GM18505 (cell line): ENCODE measurements at regions not wholly inside any gene's neighbourhood (a gene's known extent, or its start where the extent isn't known, plus 50 kb on each side); places are given as distances from the start of the nearest gene placed in this dataset.

Experiments
- ATAC-seq: cut with Tn5 transposase; IDR thresholded peaks from one replicate; pipeline ENCODE4 v1.9.1; 2021; ENCODE audit not compliant: unreplicated experiment
- POLR2A ChIP-seq: IDR thresholded peaks from 4 replicates; pipeline ENCODE4 v1.6.1; 2011; ENCODE audit warnings: borderline replicate concordance; ENCODE audit not compliant: insufficient read depth, insufficient read length; ENCODE audit errors: extremely low read depth

DNA sequence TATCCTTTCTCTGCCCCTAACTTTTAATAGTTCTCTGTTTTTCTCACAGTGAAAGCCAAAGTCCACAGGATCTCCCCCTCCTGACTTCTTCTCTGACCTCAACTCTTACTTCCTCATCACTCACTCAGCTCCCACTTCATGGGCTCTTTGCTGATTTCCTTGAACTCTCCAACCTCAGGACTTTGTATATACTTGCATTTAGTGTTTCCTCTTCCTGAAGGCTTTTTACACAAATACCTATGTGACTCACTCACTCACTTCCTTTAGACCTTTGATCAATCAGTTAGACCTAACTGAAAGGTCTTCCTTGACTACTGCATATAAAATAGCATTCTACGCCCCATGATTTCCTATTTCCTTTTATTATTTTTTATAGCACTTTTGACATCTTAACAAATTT, 233.1 kb upstream of the MEX3C start:
- no peak for TF ChIP-seq POLR2A
- no peak for ATAC-seq

DNA sequence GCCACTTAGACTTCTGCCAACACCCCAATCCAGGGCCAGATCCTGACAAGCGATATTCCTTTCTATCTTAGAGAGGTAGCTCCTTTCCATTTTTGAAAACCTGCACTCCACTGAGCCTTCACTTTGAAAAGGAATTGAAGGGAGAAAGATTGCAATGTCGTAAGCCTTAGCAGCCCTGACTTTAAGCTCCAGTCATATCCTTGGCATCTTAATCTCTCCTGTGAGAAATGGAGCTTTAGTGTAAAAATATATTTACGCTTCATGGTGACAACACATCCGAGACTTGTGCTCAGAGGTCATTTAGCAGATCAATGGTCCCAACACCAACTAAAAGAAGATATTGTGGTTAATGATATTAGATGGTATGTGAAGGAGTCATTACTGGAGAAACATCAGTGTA, 235.8 kb upstream of the MEX3C start:
- no peak for TF ChIP-seq POLR2A
- no peak for ATAC-seq

DNA sequence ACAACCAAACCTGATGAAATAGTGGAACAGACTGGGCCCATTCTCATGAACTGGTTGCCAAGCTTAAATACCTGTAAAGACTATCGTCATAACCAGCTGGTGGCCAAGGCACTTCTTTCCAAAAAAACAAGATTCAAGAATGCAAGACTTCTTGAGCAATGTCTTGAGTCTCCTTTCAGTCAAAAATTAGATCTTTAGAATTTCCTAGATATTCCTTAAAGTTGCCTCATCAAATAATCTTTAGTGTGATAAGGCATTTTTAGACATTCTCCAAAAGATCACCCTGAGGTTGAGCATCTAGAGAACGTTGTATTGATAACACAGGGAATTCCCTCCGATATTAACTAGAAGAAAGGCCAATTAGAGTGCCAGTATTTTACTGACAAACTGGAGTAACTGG, 236.4 kb upstream of the MEX3C start:
- no peak for ATAC-seq
- TF ChIP-seq POLR2A: no peak

DNA sequence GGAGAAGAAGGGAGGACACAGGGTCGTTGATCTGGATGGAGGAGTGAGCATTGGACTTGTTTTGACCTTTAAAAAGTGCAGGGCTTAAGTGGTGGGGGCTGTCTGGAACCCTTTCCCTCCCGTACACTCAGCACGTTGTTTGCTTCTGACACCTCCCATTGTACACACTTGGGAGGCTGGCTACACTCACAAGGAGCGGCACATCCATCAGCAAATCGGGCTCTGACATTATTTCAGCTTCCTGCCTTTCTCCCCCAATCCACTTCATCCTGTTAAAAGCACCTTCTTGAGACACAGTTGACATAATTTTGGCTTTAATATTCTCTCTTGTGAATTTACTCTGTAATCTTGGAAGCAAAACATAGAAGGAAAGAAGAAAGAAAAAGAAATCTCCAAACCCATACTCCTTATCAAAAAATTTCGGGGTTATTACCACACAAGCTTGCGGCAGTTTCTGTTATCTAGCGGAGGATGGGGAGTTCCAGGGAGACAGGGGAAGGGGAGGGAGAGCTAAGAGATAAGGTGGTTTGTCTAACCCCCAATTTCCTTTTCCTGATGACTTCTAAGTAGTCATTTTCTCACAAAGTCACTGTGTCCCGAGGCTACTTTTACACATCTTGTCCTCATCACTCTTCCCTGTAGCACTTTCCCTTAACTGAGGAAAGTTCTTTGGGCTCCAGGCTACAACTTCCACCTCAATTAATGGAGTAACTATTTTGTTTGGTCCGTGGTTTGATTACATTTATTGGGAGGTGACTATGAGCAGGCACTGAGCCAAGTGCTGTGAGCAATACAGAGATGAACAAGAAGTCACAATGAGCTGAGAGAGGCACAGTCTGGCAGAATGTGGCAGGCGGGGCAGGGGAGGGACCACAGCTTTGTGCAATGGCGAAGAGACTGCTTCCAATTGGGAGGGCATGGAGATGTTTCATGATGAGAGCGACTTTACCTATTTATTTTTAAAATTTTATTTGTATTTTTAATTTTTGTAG, 240.1 kb upstream of the MEX3C start:
- ATAC-seq: no peak
- TF ChIP-seq POLR2A: no peak

DNA sequence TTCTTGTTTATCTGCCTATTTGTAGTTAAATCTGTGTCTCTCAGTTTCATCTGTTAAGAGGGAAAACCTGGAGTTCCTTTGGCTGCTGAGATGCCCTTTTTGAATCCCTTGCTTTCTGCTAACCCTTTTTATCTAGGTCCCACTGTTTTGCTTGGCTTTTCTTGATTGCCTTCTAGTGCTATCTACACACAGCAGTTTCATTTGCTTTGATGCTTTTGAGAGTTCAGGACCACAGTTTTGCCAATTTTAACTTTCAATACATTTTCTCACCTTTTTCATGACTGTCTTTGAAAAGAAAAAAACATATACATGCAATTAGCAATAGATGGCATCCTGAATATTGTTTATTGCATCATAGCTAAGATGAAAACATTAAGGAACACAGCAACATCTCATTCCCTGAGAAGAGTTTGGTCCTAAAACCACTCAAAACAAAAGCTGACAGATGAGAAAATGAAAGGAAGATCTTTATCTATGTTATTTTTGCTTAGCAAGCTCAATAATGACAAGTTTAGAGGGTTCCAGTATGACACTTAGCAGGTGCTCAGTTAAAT, 241.4 kb upstream of the MEX3C start:
- ATAC-seq: no peak
- TF ChIP-seq POLR2A: no peak

DNA sequence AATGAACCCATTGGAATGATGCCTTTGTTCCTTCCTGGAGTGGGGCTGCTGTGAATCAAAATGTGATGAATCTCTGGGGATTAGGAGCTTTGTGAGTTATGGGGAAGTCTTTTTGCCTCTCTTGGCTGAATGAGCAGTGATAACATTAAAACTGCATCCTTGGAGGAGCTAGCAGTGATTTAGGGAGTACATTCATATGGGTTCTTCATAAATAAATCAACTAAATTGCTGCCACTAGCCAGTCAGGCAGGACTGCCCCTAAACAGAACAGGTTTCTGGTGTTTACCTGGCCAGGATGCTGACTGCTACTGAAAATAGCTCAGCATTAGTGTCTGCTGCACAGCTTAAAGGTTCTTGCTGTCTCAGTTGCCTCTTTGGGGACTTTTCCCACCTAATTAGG, 244.5 kb upstream of the MEX3C start:
- no peak for TF ChIP-seq POLR2A
- no peak for ATAC-seq

DNA sequence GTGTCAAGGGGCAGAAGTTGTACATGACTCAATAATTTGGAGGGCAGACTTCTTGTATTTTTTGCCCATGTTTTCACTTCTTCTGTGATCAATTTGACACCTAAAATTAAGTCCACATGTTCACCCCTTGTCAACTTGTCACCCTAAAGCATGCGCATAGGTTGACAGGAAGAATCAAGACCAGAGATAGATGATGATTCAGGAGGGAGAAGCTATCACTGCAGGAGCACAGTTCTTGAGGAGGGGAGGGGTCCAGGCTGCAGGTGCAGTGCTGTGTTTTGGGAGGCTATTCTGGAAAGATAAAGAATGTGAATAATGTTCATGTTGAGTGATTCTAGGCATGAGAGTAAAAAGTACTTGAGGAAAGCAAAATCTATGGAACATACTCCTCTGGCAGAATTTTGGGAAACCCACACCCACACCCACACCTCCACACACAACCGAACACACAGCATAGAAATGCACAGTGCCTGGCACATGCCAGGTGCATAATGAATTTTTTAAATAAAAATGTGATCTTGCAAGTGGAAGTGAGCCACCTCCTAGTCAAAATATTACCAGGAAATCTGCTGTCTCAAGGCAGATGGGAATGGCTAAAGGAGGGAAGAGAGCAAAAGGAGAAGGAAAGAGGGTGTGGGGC, 249.2 kb upstream of the MEX3C start:
- no peak for ATAC-seq
- no peak for TF ChIP-seq POLR2A

DNA sequence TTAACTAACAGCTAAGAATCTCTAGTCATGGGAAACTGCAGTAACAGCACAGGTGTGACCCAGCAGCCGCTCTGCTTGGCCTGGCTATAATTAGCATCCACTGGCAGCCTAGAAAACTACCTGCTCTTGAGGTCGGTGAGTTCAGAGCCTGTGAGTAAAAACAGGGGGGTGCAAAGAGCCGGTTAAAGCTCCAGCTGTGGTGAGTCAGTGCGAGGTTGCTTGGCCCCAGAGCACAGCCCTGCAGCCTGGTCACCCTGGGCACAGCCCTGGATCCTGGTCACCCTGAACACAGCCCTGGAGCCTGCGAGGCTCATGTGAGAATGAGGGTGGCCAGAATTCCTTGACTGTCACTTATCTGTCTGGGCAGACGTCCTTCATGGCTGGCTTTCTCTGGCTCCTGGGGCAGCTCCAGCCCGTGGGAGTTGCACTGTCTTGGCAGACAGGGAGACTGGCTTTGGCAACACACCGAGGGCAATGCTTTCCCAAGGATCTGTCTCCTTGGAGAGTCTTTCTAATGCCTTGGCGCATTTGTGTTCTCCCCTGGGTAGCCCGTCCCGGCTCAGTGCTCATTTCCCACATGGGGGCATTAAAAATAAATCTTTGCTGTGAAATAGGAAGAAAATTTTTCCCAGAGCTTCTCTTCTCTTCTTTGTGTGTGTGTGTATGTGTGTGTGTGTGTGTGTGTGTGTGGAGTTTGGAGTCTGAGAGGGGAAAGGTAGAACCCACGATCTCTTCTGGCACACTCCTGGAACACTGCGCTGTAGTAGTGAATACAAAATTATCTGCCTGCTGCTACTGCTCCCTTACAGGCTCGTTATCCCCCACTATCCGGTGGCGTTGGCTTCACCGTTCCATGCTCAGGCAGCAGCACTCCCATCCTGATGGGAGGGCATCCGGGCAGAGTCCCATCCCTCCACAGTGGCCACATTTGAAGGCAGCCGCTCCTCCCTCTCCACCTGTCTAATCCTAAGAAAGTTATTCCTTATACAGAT, 250.2 kb upstream of the MEX3C start:
- ATAC-seq: no peak
- no peak for TF ChIP-seq POLR2A

DNA sequence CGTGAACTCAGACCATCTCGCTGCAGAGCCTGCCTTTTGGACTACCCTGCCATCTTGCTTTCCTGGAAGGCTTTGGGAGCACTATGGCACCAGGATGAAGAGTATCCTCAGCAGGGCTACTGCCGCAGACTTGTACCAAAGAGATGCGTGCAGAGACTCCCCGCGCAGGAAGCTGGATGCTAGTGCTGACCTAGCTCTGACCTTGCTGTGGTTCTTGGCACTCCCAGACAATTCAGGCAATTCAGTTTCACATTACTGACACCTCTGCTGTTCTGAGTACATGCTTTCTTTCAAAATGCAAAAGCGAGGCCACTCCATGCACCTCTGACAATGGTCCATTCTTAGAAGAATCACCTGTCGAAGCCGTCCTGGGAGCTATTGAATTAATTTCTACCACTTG, 251.5 kb upstream of the MEX3C start:
- no peak for TF ChIP-seq POLR2A

DNA sequence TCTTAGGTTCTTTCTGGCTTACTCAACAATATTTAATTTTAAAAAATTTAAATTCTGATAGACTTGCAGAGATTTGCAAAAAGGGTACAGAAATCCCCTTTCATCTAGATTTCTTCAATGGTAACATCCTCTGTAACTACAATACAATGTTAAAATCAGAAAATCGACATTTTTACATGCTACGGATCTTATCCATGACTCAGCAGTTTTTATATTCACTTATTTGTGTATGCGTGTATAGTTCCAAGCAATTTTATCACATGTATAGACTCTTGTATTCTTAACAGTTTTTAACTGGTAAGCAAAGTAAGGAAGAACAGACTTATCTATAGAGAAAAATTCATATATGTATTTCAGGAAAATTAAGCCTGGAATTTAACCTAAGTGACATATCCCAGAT, 256.1 kb upstream of the MEX3C start:
- no peak for TF ChIP-seq POLR2A
- no peak for ATAC-seq

More for the DNA sequence above, 251.5 kb upstream of the MEX3C start:
- ATAC-seq: no peak

DNA sequence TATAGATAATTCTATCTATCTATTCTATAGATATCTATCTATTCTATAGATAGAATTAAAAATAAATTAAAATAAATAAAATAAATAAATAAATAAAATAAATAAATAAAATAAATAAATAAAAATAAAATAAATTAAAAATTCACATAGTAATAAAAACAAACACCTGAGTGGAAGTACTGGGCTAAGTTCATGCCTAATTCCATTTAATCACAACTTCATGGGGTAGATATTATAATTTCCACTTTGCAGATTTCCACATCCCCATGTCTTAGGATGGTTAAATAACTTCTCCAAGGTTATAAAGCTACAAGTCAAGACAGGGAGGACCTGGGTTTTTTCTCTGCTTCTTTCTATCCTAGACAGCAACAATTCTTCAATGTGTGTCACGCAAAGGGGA, 261.4 kb upstream of the MEX3C start:
- TF ChIP-seq POLR2A: no peak
- no peak for ATAC-seq

DNA sequence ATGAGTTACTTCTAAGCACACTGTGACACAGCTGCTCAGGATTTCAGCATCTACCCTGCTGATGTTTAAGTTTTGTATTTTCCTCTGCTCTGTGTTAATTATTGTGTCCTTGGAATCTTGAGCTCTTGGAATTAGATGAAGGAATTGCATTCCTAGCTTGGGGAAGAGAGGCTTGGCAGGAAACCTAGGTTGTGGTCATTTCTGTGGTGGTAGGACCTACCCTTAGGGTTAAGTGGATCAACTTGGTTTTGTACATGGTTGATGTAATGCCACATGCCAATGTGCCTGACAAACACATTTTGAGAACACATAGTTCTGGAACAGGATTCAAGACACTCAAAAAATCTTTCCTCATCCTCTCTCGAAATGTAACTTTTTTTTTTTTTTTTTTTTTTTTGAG, 264.5 kb upstream of the MEX3C start:
- ATAC-seq: no peak
- no peak for TF ChIP-seq POLR2A
